Hypothalamus (tissue), 51 donors: ENCODE measurements at regions not wholly inside any gene's neighbourhood (a gene's known extent, or its start where the extent isn't known, plus 50 kb on each side); places are given as distances from the start of the nearest gene placed in this dataset.

Experiments
- DNase-seq, 51 donors: peaks; one replicate each; lab custom pipeline; 2025; lab: John Stamatoyannopoulos, UW

DNA sequence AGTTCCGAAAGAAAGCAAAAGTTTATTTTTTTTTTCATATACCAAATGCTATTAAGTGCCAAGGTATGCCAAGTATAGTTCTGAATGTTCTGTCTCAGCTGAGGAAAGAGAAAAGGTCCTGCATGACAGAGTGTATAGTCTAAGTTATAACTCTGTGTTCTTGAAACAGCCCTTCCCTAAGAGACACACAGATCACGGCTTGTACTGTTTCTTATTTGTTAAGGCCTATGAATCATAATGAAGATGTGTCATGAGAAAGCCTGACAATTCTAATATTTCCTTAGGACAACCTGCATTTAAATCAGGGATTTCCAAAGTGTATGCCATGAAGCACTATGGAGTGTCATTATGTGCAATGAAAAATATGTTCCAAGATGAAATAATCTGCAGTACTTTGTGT, 538.7 kb upstream of the CDH4 start:
- peak in 1 of 51 donors; percentile 2 for DNase-seq

DNA sequence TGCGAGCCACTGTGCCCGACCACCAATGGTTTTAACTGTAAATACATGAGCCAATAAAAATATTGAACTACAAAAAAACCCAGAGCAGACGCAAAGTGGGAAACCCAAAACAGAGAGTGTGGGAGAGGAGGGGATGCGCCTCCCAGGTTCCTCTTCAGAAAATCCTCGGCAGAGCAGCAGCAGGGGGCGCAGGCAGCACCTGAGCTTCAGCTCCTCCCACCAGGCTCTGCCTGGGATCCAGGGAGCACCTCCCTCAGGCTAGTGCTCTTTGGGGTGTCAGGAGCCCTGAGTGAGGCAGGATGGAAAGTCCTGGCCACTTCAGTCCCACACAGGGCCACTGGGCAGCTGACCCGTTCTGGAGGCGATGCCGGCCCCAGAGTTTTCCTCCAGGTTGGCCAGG, 536.9 kb upstream of the CDH4 start:
- no peak for DNase-seq

DNA sequence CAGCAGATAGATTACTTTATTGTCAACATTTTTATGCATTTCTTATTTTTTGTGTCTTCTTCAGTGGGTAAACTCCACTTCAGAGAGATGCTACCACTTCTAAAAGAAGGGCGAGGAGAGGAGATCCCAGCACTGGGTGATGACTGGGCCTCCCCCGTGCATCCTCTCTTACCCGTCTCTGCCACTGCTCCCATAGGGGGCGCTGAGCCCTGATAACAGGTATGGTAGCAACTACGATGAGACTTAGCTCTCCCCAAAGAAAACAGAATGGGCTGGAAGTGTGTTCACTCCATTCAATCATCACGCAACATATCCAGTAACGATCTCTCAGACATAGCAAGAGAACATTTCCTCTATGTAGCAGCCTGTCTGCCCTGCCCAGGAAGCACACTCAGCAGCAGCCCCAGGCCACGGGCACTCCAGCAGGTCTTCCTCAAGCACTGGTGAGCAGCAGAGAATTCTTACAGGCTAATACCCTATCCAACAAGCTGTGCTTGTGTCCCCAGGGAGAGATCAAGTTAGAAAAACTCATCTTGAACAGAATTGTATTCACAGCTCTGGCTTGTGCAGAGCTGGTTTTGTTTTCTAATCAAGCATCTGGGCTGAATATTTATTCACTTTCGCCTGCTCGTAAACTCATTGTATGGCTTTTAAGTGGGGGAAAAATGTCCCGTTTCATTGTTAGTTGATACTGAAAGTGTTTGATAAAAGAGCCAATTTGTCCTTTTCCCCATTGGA, 533.1 kb upstream of the CDH4 start:
- no peak for DNase-seq

DNA sequence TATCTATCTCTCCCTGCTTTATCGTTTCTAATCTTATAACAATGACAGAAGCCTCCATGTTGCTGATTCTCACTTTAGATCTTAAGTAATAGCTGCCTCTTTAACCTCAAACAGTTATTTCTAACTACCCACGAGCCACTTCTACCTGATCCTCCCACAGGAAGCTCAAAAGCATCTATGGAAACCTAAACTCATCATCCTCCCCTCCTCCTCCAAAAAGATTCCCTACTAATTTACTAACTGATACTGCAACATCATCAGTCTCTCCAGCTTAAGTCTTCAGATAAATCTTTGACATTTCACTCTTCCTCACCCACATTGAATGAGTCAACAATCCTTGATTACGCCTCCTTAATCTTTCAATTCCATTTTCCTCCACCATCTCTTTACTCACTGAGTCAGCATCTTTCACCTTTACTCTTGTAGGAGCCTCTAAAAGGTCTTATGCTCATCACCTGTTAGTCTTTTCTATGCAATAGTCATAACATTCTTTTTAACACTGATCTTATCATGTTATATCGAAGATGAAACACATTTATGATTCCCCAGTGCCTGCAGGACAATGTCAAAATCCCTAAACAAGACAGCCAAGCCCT, 526.7 kb upstream of the CDH4 start:
- DNase-seq, result peak in 1 of 51 donors; percentile 13

DNA sequence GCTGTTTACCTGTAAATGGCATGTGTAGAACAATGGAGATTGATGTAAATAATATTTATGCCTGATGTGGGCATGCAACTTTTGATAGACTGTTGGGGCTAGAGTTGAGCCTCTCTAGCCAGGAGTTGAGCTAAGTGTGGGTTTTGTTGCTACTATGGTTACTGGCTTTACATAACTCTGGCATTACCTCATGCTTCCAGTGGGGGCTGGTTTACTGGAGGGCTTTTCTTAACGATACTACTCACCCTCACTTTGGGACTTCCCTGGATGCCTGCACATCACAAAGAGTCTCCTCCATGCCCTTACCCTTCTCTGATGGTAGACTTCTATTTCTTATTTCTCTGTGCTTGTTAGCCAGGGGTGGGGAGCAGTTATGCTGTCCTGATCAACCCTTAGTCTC, 524.6 kb upstream of the CDH4 start:
- no peak for DNase-seq

DNA sequence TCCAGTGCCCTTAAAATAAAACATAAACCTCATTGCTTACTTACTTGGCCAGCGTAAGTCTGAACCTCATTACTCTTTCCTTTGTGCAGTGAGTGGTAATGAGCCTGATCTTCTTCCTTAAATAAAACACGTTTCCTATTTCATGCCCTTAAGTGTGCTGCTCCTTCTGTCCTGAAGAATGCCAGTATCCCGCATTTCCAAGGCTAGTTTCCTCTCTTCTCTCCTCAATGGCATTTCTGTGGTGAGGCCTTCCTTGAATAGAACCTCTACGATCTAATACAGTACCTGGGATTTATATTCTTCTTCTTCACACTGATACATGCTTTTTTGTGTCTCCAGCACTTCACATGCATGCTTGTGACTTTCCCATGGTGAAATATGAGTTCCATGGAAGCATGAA, 523.4 kb upstream of the CDH4 start:
- DNase-seq, result no peak

DNA sequence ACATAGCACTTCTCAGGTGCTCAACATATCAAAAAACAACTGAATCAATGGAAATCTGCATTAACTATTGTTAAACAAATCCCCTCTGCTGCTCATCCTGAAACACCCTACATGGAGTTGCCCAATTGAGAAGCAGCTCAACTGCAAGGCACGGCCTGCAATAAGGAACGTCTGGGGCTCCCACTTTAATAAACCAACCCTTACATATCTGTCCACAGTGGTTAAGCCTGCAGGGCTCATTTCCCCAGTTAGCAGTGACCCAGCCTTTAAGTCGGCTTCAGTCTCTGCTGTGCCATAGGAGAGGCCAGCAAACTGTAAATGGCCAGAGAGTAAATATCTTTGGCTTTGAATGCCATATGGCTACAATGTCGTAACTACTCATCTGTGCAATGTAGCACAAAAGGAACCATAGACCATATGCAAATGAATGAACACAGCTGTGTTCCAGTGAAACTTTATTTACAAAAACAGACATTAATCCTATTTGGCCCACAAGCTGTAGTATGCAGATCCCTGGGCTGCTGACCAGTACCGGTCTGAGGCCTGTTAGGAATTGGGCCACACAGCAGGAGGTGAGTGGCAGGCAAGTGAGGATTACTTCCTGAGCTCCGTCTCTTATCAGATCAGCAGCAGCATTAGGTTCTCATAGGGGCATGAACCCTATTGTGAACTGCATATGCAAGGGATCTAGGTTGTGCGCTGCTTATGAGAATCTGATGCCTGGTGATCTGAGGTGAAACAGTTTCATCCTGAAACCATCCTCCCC, 522.7 kb upstream of the CDH4 start:
- DNase-seq, result no peak

DNA sequence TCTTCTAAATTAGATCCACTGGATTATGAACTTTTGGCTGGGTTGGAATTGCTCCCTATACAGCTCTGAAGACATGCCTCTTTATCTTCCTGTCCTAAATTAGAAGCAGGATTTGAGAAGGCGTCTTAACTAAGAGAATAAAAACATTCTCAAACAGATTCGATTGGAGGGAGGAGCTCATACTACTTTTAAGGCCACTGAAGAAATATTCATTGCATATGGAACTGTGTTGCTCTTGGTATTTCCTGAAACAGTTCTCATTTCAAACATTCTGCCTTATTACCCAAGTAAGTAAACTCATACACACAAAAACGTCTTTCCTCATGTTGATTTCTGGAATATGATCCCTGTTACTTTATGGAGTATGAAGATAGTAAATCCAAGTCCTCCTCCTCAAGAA, 519.7 kb upstream of the CDH4 start:
- DNase-seq, result no peak

DNA sequence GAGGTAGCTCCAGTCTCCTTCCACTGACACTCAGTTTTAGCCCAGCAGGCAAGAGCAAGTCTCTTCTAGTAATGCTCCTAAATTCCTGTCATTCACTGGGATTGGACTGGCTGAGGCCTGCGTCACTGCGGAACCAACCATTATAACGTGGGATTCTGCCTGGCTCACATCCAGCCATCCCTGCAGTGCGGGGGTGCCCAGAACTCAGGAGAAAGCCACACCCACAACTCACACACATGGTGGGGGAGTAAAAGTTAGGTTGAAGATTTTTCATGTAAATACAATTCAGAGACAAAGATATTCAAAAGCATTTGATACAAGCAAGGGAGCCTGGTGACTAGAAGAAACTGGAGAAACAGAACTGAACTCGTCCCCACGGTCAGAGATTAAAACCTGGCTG, 504.0 kb upstream of the CDH4 start:
- no peak for DNase-seq

DNA sequence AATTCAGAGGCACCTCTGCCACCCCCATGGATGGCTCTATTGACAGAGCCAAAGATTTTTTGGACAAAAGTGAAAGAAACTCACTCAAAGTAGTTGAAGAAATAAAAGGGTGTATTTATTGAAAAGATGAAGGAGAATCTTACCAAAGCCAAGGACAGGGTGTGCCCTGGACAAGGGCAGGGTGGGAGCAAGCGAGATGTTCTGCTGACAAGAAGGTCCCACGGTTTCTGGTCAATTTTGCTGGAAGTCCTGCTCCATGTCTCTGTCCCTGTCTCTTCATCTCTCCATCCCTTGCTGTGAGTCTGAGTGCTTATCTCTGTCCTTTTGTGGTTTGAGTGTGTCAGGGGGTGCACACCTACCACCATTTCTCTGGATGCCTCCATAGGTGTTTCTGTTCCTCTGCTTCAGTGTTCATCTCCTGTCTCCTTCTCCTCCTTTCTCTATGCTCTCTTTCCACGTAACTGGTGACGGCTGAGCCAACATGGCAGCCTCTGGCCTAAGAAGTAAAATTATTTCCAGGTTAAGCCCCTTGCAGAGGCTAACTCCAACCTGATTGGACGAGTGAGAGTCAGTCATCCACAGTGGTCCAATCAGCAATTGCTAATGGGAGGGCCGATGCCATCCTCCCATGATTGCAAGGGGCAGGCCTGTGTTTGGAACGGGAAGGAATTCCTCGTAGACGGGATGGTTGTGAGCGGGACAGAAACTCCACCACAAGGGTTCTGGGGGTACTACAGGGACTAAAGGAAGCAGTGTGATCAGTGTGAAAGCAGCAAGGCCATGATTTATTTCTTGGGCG, 502.1 kb upstream of the CDH4 start:
- DNase-seq, result no peak

DNA sequence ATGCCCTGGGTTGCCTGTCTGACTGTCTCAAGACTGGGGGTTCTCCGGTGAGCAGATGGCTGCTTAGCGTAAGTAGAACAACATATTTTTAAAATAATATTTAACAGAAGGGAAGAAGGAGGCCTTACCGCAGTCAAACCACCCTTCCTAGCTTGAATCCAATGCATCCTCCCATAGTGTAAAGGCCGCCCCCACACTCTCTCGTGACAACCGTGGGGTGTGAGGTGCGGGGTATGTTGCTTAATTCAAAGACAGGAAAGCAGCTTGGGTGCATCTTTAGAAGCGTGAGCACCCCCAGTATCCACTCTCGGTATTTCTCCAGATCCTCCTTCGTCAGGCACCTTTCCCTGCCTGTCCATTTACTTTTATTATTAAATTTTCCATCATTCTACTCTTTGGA, 501.2 kb upstream of the CDH4 start:
- DNase-seq, result peak in 1 of 51 donors; percentile 28

DNA sequence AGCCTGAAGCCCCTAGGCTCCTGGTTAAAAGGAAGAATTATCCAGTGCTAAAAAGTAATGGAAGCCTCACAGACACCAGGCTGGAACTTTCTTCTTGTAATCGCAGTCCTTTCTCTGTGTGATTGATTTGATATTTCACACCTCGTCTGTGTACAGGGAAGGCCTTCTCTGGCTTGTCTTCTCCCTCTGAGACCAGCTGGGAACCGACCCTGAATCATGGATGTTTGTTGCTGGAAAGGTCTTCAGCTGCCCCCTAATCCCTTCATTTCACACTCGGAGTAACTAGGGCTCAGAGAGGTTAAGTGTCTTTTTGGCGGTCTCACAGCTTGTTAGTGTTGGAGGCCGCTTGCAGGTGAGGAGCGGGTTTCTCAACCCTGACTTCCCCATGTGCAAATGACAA, 500.2 kb upstream of the CDH4 start:
- DNase-seq, result no peak

DNA sequence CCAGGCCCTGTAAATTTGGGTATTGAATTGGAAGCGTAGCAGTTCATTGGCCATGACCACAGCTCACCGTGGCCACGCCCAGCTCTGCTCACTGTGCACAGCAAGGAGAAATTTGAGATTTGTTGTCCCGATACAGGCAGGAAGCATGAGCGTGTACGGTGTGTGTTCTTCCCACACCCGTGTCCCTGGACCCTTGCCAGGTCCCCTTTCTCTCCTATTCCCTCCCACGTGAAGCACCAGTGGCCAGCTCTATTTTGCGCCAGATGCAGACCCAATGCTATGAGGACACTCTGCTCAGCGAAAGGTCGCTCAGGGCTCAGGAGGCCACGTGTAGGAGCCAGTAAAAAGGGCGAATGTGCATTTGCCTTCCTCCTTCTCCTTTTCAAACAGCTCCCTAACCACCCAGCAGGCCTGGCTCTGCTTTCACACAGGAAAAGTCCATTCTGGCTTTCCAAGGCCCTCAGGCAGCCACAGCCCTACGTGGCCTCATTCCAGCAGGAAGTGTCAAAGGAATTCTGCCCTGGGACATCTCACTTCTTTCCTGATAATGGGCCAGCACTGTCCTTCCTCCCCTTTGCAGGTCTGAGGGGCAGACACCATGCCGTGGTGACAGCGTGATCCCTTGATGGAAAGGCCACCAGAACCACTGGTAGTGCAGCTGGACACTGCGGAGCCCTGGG, 499.2 kb upstream of the CDH4 start:
- DNase-seq, result no peak

DNA sequence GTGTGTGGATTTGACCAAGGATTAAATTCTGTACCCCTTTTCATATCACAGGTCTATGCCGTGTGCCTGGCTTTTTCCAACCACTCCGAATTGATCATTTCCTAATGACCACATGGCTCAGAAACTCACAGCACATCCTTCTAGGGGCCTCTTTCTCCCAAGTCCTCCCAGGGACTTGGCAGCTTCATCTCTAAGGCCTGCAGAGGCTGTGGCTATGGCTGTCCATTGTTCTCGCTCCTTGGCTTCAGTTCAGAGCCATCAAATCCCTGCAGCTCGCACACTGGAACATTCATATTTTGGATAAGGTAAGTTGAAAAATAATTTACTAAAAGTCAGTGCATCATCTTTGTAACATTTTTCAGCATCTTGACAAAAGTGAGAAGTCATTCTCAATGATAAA, 497.2 kb upstream of the CDH4 start:
- DNase-seq, result peak in 10 of 51 donors; percentile 1 to 27 (median 4)

DNA sequence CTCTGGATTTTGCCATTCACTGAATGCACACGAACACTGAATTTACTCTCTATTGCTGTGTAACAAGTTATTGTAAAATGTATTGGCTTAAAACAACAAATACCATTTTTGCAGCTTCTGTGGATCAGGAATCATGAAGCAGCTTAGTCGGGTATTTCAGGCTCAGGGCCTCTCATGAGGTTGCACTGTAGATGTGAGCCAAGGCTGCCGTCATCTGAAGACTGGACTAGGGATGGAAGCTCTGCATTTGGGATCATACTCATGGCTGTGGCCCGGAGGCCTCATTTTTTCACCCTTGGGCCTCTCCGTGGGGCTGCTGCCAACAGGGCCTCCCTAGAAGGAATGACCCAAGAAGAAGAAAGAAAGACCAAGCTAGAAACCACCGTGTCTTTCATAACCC, 492.4 kb upstream of the CDH4 start:
- DNase-seq, result no peak

DNA sequence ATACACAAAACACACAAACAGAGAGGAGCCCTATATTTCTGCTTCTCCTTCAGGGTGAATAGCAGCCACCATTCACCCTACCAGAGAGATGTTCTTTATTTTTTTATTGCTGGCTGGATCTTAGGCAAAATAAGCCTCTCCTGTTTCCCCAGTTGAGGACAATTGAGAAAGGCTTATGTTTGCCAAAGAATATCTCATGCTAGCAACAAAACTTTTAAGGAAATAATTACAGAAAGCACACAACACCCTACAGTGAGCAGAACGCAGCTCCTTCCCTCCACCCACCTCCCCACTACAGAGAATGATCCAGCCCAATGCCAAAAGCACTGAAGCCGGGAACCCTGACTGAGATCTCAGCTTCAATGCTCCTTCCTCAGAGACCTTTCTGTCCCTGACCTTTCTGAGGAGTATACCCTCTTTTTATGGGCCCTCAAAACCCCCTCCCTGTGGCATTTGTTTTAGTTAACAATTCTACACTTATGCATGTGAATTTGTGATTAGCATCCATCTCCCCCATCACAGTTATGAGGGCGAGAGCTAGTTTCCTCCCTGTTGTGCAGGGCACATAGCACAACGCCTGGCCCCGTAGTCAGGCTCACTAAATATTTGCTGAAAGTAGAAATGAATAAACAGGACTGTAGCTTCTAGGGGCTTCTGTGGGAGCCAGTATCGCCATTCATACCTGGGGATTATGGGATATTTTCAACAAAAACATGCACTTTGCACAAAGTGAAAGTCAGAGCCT, 491.6 kb upstream of the CDH4 start:
- no peak for DNase-seq

DNA sequence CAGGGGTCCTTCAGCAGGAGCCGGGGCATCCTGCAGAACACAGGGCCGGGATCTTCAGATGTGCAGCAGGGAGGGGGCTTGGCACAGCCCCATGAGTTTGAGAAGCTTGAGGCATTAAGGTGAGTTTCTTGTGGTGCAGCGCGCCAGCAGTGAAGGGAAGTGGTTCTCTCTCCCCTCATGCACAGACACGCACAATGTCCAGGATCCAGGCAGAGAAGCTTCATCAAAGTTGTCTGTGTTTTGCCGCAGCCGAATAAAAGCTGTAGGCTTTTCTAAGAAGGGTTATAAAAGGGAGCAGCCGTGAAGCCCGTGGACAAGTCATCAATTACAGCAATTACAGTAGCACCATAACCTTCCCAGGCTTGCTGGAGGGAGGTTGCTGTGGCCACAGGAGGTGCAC, 491.0 kb upstream of the CDH4 start:
- no peak for DNase-seq

DNA sequence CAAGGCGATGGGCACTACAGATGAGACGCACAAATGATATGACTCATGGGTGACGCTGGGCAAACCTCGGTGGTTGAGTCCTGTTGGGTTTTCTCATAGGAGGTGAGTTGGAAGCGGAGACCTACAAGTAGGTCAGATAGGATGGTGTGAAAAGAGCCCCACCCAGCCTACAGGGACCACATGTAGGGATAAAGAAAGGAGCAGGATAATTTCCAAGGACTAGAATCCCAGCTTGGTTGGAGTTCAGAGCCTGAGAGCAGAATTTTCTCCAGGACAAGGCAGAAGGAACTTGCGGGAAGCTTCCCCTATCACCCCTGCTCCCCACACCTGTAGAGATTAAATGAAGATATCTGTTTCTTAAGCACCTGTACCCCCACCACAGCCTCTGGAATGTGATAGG, 489.7 kb upstream of the CDH4 start:
- DNase-seq, result no peak

DNA sequence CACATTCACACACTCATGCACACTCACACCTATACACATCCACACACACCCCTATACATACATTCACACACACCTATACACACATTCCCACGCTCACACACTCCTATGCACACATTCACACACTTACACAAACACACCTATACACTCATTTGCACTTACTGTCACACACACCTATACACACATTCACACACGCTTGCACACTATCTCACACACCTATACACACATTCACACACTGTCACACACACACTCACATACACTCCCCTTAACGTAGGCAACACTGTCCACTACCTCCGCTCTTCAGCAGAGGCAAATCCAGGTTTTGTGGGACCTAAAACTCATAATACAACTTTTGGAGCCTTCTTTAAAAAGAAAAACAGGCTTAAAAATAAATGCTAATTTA, 487.7 kb upstream of the CDH4 start:
- DNase-seq, result no peak

DNA sequence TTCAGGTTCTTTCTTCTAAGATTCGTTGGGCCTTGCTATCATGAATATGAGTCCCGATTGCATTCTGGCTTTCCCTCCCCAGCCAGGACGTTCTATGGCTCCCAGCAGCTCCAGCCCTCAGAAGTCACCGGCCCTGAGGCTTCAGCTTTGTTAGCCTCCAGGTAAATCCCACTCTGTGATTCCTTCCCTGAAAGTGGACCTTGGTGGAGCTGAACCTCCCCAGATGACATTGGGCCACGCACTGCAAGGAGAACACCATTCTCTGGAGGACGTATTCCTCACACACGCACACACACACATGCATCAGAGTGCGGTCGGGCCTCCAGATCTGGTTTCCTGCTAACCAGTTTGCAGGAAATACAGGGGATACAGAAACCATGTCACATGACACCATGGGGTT, 487.3 kb upstream of the CDH4 start:
- no peak for DNase-seq
